WI38 (cell line): ENCODE measurements at regions not wholly inside any gene's neighbourhood (a gene's known extent, or its start where the extent isn't known, plus 50 kb on each side); places are given as distances from the start of the nearest gene placed in this dataset.
"Not testable (repeated sequence)": the region's sequence is repeated elsewhere in the genome, so short reads cannot be mapped to it uniquely, and the experiment has no call there.

Source experiments
- H3K4me3 ChIP-seq: 2 replicates; pipeline ENCODE4 v1.5.1; 2011; ENCODE audit warnings: low read depth, mild to moderate bottlenecking, control low read depth, low read length
- TF ChIP-seq, protein P1 (sequence below): IDR thresholded peaks from 2 replicates; pipeline ENCODE4 v1.5.1; 2012; ENCODE audit warnings: low read depth, mild to moderate bottlenecking, control low read depth, low read length

DNA sequence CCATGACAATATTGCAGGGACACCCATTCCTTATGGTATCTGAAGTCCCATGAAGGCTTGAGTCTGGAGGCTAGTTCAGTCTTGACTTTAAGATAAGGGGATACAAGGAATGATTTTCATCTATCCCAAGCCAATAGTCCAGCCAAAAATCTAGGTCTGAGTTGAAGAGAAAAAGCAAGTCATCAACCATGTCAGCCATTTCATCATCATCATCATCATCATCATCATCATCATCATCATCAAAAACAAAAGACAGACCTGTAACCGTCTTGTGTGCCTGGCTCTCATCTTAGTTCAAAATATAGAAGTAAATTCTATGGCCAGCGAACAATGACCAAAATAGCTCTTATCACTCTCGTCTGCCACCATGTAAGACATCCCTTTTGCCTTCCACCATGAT lies 59.5 kb upstream of the FAM90A26 start:
- H3K4me3 ChIP-seq: not testable (repeated sequence)

DNA sequence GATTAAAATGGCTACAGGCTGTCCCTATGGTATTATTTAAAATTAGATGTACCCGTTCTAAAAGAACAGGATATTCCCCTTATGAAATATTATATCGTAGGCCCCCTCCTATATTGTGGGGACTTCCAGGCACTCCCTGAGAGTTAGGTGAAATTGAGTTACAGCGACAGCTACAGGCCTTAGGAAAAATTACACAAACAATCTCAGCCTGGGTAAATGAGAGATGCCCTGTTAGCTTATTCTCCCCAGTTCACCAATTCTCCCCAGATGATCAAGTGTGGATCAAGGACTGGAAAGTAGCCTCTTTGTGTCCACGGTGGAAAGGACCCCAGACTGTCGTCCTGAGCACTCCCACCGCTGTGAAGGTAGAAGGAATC lies 67.1 kb upstream of the FAM90A26 start:
- not testable (repeated sequence) for H3K4me3 ChIP-seq
- TF ChIP-seq, protein P1, sequence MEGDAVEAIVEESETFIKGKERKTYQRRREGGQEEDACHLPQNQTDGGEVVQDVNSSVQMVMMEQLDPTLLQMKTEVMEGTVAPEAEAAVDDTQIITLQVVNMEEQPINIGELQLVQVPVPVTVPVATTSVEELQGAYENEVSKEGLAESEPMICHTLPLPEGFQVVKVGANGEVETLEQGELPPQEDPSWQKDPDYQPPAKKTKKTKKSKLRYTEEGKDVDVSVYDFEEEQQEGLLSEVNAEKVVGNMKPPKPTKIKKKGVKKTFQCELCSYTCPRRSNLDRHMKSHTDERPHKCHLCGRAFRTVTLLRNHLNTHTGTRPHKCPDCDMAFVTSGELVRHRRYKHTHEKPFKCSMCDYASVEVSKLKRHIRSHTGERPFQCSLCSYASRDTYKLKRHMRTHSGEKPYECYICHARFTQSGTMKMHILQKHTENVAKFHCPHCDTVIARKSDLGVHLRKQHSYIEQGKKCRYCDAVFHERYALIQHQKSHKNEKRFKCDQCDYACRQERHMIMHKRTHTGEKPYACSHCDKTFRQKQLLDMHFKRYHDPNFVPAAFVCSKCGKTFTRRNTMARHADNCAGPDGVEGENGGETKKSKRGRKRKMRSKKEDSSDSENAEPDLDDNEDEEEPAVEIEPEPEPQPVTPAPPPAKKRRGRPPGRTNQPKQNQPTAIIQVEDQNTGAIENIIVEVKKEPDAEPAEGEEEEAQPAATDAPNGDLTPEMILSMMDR: 0 out of 2 replicates have a peak, but pooled peaks have one; percentile 9

DNA sequence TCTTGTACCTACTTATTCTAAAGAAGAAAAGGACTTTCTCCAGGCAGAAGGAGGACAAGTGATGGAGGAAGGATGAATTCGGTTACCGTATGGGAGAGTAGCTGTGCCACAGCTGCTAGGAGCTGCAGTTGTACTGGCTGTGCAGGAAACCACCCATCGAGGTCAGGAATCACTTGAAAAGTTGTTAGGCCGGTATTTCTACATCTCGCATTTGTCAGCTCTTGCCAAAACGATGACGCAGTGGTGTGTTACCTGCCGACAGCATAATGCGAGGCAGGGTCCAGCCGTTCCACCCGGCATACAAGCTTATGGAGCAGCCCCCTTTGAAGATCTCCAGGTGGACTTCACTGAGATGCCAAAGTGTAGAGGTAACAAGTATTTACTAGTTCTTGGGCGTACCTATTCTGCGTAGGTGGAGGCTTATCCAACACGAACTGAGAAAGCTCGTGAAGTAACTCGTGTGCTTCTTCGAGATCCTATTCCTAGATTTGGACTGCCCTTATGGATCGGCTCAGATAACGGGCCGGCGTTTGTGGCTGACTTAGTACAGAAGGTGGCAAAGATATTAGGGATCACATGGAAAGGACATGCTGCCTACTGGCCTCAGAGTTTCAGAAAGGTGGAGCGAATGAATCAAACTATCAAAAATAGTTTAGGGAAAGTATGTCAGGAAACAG lies 67.6 kb upstream of the FAM90A26 start:
- not testable (repeated sequence) for H3K4me3 ChIP-seq

DNA sequence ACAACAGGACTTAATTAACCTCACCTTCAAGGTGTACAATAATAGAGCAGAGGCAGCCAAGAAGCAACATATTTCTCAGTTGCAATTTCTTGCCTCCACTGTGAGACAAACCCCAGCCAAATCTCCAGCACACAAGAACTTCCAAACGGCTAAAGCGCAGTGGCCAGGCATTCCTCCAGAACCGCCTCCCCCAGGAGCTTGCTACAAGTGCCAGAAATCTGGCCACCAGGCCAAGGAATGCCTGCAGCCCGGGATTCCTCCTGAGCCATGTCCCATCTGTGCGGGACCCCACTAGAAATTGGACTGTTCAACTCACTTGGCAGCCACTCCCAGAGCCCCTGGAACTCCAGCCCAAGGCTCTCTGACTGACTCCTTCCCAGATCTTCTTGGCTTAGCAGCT lies 73.9 kb upstream of the FAM90A26 start:
- not testable (repeated sequence) for H3K4me3 ChIP-seq

DNA sequence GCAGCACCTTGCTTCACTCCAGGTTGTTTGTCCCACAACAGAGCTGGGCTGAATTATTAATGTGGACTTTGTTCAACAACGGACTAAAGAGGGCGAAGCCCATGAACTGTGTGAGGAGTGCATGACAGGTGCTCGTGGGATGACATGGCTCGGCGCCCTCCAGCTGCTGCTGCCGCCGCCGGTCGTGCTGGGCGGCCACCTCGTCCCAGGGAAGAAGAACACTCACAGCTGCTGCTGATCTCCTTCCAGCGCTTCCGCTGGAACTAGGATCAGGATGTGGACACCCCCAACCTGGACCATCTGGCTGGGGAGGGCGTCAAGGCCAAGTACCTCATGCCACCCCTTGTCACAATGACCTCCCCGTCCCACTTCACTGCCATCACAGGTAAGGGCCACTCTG lies 91.4 kb upstream of the FAM90A26 start:
- not testable (repeated sequence) for H3K4me3 ChIP-seq

DNA sequence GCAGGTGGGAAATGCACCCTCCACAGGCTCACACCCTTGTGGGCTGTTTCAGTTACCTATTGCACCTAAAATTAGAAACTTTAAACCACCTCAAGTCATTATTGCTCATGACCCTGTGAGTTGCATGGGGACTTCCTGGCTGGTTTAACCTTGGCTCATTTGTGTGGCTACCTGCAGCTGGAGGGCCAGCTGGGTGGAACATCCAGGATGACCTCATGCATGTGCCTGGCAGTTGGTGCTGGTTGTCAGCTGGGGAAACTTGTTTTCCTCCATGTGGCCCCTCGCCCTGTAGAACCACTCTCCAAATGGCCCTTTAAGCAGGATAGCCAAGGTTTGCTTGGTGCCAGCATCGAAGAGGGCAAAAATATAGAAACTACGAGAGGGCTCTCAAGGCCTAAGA lies 93.2 kb upstream of the FAM90A26 start:
- H3K4me3 ChIP-seq: not testable (repeated sequence)

DNA sequence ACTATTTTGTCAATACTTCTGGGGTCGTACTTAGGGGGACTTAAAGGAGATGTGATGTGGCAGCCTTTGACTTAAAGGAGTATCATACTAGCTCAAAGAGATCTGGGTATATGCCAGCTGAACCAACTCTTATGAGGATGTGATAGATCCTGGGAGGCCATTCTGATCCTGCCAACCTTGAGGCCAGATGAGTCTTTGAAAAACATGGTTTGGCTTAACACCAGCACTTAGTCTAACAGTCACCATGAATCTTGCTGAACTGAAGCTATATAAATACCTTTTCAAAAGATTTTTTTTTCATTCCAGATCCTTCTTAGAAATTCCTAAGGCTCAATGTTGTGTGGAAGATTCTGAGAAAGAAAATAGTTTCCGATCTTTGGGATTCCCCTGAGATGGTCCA lies 93.7 kb upstream of the FAM90A26 start:
- H3K4me3 ChIP-seq: not testable (repeated sequence)

DNA sequence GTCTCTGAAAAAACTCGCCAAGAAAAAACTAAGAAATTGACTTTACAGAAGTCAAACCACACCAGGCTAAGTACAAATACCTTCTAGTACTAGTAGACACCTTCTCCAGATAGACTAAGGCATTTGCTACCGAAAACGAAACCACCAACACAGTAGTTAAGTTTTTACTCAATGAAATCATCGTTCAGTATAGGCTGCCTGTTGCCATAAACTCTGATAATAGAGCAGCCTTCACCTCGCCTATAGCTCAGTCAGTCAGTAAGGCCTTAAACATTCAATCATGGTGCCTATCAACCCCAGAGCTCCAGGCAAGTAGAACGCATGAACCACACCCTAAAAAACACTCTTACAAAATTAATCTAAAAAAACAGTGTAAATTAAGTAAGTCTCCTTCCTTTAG lies 96.8 kb upstream of the FAM90A26 start:
- not testable (repeated sequence) for H3K4me3 ChIP-seq

DNA sequence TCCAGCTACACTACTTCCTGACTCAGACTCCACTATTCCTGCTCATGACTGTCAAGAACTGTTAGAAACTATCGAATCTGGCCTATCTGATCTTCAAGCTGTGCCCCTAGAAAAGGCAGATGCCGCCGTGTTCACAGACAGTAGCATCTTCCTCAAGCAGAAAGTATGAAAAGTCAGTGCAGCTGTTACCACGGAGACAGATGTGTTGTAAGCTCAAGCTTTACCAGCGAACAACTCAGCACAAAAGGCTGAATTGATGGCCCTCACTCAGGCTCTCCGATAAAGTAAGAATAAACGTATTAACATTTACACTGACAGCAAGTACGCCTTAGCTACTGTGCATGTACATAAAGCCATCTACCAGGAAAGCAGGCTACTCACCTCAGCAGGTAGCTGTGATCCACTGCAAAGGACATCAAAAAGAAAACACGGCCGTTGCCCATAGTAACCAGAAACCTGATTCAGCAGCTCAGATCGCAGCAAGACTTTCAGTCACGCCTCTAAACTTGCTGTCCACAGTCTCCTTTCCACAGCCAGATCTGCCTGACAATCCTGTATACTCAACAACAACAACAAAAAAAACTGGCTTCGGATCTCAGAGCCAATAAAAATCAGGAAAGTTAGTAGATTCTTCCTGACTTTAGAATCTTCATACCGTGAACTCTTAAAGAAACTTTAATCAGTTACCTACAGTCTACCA lies 97.5 kb upstream of the FAM90A26 start:
- not testable (repeated sequence) for H3K4me3 ChIP-seq

DNA sequence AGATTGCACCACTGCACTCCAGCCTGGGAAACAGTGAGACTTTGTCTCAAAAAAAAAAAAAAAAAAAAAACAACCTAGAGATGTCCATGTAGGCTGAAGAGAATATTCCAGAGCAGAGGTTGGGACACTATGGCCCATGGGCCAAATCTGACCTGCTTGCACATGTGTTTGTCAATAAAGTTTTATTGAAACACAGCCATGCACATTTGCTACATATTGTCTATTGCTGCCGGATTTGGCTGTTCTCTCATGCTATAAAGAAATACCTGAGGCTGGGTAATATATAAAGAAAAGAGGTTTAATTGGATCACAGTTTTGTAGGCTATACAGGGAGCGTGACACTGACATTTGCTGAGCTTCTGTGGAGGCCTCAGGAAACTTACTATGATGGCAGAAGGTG lies 102.3 kb upstream of the FAM90A26 start:
- not testable (repeated sequence) for H3K4me3 ChIP-seq

DNA sequence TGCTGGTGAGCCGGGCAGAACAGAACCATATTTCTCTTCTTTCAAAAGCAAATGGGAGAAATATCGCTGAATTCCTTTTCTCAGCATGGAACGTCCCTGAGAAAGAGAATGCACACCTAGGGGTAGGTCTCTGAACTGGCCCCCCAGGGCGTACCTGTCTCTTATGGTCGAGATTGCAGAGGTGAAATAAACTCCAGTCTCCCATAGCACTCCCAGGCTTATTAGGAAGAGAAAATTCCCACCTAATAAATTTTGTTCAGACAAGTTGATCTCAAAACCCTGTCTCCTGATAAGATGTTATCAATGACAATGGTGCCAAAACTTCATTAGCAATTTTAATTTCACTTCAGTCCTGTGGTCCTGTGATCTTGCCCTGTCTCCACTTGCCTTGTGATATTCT lies 106.6 kb upstream of the FAM90A26 start:
- not testable (repeated sequence) for H3K4me3 ChIP-seq

DNA sequence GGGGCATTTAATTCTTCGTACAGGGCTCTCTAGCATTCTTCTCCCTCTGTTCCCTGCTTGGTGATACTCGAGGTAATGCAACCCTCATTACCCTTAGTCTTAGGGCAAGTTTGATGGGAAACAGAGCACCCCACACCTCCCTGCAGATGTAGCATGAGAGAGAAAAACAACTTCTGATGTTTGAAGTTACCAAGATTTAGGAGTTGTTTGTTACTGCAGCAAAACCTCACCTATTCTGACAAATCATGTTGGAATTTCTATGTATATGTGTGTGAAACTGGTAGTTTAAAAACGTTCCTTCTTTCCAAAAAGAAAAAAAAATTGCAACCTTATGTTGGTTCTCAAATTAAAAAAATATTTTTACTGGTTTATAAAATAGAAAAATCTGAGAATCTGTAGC lies 145.3 kb upstream of the FAM90A26 start:
- H3K4me3 ChIP-seq: not testable (repeated sequence)

DNA sequence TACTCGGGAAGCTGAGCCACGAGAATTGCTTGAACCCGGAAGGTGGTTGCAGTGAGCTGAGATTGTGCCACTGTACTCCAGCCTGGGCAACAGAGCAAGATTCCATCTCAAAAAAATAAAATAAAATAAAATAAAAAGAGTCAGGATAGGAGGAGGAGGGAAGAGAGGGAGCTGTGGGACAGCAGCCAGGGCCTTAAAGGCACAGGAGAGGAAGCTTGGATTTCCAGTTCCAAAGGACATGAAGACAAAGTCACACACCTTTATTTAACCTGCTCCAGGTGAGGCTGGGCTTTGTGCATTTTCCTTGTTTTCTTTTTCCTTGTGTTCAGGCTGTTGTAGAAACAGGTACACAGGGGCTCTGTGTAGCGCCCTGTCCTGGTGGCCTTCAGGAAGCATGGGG lies 138.2 kb upstream of the HMX1 start:
- H3K4me3 ChIP-seq: not testable (repeated sequence)

DNA sequence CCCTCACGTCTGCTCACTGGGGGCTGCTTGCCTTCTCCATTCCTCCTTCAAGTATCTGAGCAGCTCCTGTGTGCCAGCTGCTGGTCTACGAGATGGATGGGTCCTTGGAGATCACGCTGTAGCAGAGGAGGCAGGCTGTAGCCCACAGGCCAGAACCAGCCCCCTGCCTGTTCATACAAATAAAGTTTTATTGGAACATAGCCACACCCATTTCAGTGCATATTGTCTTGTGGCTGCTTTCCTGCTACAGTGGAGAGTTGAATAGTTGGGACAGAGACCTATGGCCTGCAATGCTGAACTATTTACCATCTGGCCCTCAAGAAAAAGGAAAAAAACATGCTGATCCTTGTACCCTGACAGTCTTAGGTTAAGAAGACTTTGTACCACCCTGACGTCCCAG lies 136.8 kb upstream of the HMX1 start:
- H3K4me3 ChIP-seq: not testable (repeated sequence)

DNA sequence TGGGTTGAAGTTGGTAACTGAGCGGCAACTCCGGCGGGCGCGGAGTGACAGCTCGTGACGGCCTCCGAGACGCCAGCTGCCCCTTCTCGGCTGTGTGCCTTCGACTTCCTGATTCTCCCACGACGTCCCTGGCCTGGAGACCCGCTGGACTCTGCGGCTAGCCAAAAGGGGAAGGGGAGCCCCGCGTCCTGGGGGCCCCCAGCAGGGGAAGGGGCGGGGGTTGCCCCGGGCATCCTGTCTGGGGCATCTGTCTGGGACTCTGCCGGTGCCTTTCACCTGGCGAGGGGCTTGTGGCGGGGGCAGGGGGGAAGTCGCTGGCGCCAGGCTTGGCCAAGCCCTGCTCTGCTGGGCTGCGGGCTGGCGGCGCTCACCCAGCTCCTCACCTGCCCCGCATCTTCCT lies 129.5 kb upstream of the HMX1 start:
- H3K4me3 ChIP-seq: not testable (repeated sequence)

DNA sequence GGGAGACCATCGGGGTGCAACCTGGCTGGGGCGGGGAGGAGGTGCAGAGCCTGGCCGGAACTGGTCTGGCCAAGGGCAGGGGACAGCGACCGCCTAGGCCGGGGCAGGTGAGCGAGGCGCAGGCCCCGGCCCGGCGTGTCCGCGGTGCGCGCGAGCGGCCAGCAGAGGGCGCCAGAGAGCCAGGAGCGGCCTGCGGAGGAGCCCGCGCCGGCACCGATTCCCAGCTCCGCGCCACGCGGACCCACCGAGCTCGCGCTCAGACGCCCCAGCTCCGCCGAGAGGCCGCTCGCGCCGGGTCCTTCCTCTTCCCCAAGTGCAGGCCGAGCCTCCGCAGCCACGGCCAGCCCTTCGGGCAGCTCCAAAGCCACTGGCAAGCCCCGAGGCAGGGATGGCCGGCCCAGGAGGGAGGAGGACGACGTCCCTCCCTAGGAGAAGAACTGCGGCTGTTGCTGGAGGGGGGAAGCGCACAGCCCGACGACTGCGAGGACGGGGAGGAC lies 128.9 kb upstream of the HMX1 start:
- H3K4me3 ChIP-seq: not testable (repeated sequence)

DNA sequence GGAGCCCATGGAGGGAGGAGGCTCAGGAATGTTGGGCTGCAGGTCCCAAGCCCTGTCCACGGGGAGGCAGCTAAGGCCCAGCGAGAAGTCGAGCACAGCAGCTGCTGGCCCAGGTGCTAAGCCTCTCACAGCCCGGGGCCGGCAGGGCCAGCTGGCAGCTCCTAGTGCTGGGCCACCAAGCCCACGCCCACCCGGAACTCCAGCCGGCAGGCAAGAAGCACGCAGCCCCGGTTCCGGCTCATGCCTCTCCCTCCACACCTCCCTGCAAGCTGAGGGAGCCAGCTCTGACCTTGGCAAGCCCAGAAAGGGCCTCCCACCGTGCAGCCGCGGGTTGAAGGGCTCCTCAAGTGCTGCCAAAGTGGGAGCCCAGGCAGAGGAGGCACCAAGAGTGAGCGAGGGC lies 121.3 kb upstream of the HMX1 start:
- H3K4me3 ChIP-seq: not testable (repeated sequence)

DNA sequence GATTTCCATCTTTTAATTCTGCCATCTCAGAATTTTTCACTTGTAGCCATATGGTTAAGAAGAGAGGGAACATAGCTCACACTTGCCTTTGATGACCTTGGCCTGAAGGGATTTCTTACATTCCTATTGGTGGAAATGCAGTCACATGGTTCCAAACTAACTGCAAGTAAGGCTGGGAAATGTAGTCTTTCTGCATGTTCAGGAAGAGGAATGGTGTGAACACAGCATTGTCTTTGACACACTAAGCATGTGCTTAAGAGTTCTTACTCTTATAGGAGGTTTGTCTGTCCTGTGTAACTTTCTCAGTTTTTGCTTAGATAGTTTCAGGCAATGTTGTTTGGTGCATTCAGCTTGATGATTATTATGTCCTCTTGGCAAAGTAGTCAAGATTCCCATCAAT lies 119.8 kb upstream of the HMX1 start:
- H3K4me3 ChIP-seq: not testable (repeated sequence)

DNA sequence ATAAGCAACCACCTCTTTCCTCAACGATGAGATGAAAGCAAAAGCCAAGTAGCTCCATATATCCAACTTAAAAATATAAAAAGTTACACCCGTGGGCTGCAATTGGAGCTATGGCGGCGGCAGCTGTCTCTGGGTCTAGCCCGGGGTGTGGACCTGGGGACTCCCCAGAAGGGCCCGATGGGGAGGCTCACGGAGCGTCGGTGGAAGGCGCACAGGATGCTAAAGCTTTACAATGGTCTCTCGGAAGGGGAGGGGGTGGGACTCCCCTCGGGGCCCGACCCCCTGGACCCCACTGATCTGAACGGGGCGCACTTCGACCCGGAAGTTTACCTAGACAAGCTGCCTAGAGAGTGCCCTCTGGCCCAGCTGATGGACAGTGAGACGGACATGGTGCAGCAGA lies 118.7 kb upstream of the HMX1 start:
- not testable (repeated sequence) for H3K4me3 ChIP-seq

DNA sequence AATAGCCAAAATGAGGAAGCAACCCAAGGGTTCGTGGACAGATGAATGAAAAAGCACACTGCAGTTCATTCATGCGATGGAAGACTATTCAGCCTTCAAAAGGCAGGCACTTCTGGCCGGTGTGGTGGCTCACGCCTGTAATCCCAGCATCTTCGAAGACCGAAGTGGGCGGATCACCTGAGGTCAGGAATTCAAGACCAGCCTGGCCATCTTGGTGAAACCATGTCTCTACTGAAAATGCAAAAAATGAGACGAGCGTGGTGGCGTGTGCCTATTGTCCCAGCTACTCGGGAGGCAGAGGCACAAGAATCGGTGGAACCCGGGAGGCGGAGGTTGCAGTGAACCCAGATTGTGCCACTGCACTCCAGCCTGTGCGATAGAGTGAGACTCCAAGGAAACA lies 114.1 kb upstream of the HMX1 start:
- H3K4me3 ChIP-seq: not testable (repeated sequence)

DNA sequence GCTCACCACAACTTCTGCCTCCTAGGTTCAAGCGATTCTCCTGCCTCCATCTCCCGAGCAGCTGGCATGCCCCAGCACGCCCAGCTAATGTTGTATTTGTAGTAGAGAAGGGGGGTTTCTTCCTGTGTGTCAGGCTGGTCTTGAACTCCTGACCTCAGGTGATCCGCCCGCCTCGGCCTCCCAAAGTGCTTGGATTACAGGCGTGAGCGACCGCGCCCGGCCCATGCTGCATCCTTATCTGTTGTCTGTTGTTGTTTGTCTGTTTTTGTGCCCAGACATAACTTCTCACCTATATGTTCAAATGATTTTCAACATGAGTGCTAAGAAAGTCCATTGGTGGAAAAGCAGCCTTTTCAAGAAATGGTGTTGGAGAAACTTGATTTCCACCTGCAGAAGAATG lies 113.0 kb upstream of the HMX1 start:
- H3K4me3 ChIP-seq: not testable (repeated sequence)
